ENCODE measurements at regions not wholly inside any gene's neighbourhood (a gene's known extent, or its start where the extent isn't known, plus 50 kb on each side); places are given as distances from the start of the nearest gene placed in this dataset.

DNA sequence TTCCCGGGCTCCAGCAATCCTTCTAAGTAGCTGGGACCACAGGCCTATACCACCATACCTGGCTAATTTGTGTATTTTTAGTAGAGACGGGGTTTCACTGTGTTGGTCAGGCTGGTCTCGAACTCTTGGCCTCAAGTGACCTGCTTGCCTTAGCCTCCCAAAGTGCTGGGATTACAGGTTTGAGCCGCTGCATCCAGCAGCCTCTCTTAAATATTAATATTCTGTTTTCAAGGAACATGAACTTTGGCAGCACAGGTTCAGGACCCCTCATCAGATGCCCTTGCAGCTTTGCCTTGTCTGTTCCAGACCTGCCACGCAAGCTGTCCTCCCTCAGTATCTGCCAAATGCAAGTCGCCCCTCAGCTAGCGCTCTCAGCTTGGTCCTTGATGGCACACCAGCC, 166.8 kb downstream of the KCTD15 start:
- ChIA-PET POLR2A (no interaction called here), CTCF (interaction anchor here (0.7 to 1.0 kb wide), 2 partner anchors 16 to 318 kb away, joined by 3 read pairs; no protein-coding TSS in a partner anchor)
- H3K9me3 ChIP-seq (ENCODE audit: control insufficient read depth, insufficient read depth, low read depth, low read length), result 0 out of 2 replicates have a peak, but pooled peaks cover 5% of the 10 kb centered on the region
- no peak overlapping the region for H3K4me3 ChIP-seq (ENCODE audit: low read depth in 2 of 2, low read length in 2 of 2)
- no peaks in the 10 kb centered on the region for H3K36me3 ChIP-seq (ENCODE audit: control insufficient read depth, insufficient read depth, low read length)
- DNase-seq (ENCODE audit: low read depth, low spot score) (no peak), ATAC-seq (no peak)
- H3K27ac ChIP-seq (ENCODE audit: low read length), result no peak overlapping the region
- no peaks in the 10 kb centered on the region for H3K4me1 ChIP-seq (ENCODE audit: control insufficient read depth, insufficient read depth, low read length)
- in situ Hi-C loops (cut with HindIII; ENCODE audit: low pct_unique_long_range_greater_than_20kb, low sequenced_read_pairs), result no loop called here
- intact Hi-C loops (cut with micrococcal nuclease; ENCODE audit: unreplicated experiment), result no loop called here
- TF ChIP-seq, protein P1, sequence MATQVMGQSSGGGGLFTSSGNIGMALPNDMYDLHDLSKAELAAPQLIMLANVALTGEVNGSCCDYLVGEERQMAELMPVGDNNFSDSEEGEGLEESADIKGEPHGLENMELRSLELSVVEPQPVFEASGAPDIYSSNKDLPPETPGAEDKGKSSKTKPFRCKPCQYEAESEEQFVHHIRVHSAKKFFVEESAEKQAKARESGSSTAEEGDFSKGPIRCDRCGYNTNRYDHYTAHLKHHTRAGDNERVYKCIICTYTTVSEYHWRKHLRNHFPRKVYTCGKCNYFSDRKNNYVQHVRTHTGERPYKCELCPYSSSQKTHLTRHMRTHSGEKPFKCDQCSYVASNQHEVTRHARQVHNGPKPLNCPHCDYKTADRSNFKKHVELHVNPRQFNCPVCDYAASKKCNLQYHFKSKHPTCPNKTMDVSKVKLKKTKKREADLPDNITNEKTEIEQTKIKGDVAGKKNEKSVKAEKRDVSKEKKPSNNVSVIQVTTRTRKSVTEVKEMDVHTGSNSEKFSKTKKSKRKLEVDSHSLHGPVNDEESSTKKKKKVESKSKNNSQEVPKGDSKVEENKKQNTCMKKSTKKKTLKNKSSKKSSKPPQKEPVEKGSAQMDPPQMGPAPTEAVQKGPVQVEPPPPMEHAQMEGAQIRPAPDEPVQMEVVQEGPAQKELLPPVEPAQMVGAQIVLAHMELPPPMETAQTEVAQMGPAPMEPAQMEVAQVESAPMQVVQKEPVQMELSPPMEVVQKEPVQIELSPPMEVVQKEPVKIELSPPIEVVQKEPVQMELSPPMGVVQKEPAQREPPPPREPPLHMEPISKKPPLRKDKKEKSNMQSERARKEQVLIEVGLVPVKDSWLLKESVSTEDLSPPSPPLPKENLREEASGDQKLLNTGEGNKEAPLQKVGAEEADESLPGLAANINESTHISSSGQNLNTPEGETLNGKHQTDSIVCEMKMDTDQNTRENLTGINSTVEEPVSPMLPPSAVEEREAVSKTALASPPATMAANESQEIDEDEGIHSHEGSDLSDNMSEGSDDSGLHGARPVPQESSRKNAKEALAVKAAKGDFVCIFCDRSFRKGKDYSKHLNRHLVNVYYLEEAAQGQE (IDR thresholded peaks at IDR 0.05; ENCODE audit: insufficient read depth in 1 of 2, low read depth in 2 of 2, low read length in 1 of 2), result no peak
- TF ChIP-seq, protein P2, sequence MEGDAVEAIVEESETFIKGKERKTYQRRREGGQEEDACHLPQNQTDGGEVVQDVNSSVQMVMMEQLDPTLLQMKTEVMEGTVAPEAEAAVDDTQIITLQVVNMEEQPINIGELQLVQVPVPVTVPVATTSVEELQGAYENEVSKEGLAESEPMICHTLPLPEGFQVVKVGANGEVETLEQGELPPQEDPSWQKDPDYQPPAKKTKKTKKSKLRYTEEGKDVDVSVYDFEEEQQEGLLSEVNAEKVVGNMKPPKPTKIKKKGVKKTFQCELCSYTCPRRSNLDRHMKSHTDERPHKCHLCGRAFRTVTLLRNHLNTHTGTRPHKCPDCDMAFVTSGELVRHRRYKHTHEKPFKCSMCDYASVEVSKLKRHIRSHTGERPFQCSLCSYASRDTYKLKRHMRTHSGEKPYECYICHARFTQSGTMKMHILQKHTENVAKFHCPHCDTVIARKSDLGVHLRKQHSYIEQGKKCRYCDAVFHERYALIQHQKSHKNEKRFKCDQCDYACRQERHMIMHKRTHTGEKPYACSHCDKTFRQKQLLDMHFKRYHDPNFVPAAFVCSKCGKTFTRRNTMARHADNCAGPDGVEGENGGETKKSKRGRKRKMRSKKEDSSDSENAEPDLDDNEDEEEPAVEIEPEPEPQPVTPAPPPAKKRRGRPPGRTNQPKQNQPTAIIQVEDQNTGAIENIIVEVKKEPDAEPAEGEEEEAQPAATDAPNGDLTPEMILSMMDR (IDR thresholded peaks at IDR 0.05), result no peak
- TF ChIP-seq SIN3A (IDR thresholded peaks at IDR 0.05; ENCODE audit: borderline replicate concordance, insufficient read depth, low read depth, low read length), result no peak
- TF ChIP-seq TCF7L2 (IDR thresholded peaks at IDR 0.05; ENCODE audit: low read depth, low read length), result no peak
- no peaks in the 10 kb centered on the region for H3K27me3 ChIP-seq (ENCODE audit: control insufficient read depth, insufficient read depth, low read length)
- no TSS peak for BruUV-seq (replicated peaks)

DNA sequence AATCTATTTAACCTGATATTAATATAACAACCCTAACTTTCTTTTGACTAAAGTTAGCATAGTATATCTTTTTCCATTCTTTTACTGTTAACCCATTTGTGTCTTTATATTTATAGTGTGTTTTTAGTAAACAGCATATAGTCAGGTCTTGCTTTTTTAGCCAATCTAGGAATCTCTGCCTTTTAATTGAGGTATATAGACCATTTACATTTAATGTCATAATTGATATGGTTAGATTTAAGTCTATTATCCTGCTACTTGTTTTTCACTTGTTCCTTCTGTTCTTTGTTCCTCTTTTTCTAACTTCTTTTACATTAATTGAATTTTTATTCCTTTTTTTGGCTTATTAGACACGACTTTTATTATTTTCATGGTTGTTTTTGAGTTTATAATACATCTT, 174.4 kb downstream of the KCTD15 start:
- TF ChIP-seq, protein P1 (IDR thresholded peaks at IDR 0.05; ENCODE audit: insufficient read depth in 1 of 2, low read depth in 2 of 2, low read length in 1 of 2), result no peak
- TF ChIP-seq TCF7L2 (IDR thresholded peaks at IDR 0.05; ENCODE audit: low read depth, low read length) (no peak), POLR2AphosphoS5 (IDR thresholded peaks at IDR 0.05; ENCODE audit: low read depth, low read length) (no peak)
- Histone ChIP-seq H3K27ac (ENCODE audit: low read length) (no peak overlapping the region), H3K36me3 (ENCODE audit: control insufficient read depth, insufficient read depth, low read length) (no peaks in the 10 kb centered on the region), H3K4me3 (ENCODE audit: low read depth in 2 of 2, low read length in 2 of 2) (no peak overlapping the region), H3K9me3 (ENCODE audit: control insufficient read depth, insufficient read depth, low read depth, low read length) (peaks cover 23% of the 10 kb centered on the region), H3K4me1 (ENCODE audit: control insufficient read depth, insufficient read depth, low read length) (no peaks in the 10 kb centered on the region), H3K27me3 (ENCODE audit: control insufficient read depth, insufficient read depth, low read length) (peaks cover 3% of the 10 kb centered on the region; the same call in 1 of the 2 replicates)
- ChIA-PET CTCF (no interaction called here), POLR2A (no interaction called here)
- in situ Hi-C loops (cut with HindIII; ENCODE audit: low pct_unique_long_range_greater_than_20kb, low sequenced_read_pairs) (no loop called here), intact Hi-C loops (cut with micrococcal nuclease; ENCODE audit: unreplicated experiment) (no loop called here)
- DNase-seq (ENCODE audit: low read depth, low spot score) (no peak), ATAC-seq (no peak)
- BruUV-seq (replicated peaks), result no TSS peak
